Tibial nerve (tissue), 3 donors: ENCODE measurements at regions not wholly inside any gene's neighbourhood (a gene's known extent, or its start where the extent isn't known, plus 50 kb on each side); places are given as distances from the start of the nearest gene placed in this dataset.
"Not testable (repeated sequence)": the region's sequence is repeated elsewhere in the genome, so short reads cannot be mapped to it uniquely, and the experiment has no call there.

ENCODE experiments used
- POLR2A ChIP-seq, 2 donors: fragments of 450-650 bp; IDR thresholded peaks; one replicate each; pipeline ENCODE4 v1.6.1; 2017; ENCODE audit warnings: antibody characterized with exemption in 2 of 2, mild to moderate bottlenecking in 2 of 2, moderate library complexity in 2 of 2
- TF ChIP-seq, protein P1 (sequence below), 5 experiments: fragments of 200-600 bp in 3 of 5; fragments of 450-650 bp in 2 of 5; sonication (generic) in 3 of 5; IDR thresholded peaks; one replicate each; pipeline ENCODE4 v1.5.1; 2016 to 2019; ENCODE audit warnings: antibody characterized with exemption in 5 of 5, mild to moderate bottlenecking in 3 of 5, moderate library complexity in 2 of 5

DNA sequence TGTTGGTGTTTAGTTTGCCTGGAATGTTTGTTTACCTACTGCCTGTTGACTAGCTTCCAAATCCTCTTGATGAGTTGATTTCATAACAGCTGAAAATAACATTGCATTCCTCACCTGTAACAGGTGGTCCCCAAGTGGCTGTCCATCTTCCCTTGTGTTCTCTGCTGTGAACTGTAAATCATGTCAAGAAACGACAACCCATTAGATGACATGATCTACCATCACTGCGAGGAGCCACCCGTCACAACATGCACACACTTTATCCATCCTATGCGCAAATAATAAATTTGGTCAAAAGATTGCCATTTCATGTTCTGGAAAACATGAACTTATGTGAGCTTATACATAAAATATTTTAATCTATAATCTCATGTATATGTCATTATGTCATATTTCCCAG, 199.1 kb upstream of the POMZP3 start:
- TF ChIP-seq, protein P1, sequence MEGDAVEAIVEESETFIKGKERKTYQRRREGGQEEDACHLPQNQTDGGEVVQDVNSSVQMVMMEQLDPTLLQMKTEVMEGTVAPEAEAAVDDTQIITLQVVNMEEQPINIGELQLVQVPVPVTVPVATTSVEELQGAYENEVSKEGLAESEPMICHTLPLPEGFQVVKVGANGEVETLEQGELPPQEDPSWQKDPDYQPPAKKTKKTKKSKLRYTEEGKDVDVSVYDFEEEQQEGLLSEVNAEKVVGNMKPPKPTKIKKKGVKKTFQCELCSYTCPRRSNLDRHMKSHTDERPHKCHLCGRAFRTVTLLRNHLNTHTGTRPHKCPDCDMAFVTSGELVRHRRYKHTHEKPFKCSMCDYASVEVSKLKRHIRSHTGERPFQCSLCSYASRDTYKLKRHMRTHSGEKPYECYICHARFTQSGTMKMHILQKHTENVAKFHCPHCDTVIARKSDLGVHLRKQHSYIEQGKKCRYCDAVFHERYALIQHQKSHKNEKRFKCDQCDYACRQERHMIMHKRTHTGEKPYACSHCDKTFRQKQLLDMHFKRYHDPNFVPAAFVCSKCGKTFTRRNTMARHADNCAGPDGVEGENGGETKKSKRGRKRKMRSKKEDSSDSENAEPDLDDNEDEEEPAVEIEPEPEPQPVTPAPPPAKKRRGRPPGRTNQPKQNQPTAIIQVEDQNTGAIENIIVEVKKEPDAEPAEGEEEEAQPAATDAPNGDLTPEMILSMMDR (IDR thresholded peaks at IDR 0.05) = not testable (repeated sequence)
- TF ChIP-seq POLR2A (IDR thresholded peaks at IDR 0.05) = not testable (repeated sequence)
